ENCODE measurements at regions not wholly inside any gene's neighbourhood (a gene's known extent, or its start where the extent isn't known, plus 50 kb on each side); places are given as distances from the start of the nearest gene placed in this dataset.
"Not testable (repeated sequence)": the region's sequence is repeated elsewhere in the genome, so short reads cannot be mapped to it uniquely, and the experiment has no call there.

DNA sequence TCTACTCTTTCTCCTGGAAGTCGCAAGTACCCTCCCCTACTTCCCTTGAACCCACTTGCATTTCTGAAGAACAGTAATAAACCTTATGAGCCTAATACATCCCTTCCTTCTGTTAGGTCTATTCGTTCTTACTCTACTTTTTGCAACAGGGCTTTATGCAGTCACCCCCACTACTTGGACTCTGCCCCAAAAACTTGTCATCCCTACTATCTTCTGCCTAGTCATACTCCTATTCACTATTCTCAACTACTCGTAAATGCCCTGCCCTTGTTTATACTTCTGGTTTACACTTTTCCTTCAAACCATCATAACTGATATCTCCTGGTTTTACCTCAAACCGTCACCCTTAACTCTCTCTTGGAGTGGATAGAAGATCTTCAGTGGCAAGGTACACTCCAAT, 55.2 kb upstream of the SLIT2 start:
- no peak for DNase-seq

DNA sequence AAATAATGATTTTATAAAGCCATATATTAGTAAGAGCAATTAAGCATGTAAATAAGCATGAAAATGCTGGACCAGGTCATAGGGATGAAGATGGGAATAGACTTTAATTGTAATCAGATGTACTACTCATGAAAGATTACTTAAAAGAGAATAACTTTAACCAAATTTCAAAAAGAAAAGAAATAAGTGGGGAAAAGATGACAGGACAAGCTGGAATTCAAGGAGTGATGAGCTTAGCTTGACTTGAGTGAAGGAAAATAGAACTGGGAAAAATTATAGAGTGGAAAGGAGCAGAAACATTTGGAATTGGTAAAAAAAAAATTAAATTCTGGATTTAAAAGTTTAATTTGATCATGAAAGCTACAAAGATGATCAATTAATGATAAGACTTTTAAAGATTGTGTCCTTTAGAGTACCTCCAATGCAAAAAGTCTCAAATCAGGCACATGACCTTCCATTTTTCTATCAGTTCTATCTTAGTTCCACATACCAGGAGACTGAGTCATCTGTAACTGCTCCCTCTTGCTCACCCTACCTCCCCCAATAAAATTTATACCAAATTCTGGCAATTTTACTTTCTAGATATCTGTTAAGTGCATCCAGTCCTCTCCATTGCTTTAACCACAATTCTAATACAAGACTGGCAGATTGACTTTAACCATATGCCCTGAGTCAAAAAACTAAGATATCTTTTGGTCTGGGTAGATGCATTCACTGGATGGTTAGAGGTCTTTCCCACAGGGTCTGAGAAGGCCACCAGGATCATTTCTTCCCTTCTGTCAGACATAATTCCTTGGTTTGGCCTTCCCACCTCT, 56.4 kb upstream of the SLIT2 start:
- DNase-seq: no peak

DNA sequence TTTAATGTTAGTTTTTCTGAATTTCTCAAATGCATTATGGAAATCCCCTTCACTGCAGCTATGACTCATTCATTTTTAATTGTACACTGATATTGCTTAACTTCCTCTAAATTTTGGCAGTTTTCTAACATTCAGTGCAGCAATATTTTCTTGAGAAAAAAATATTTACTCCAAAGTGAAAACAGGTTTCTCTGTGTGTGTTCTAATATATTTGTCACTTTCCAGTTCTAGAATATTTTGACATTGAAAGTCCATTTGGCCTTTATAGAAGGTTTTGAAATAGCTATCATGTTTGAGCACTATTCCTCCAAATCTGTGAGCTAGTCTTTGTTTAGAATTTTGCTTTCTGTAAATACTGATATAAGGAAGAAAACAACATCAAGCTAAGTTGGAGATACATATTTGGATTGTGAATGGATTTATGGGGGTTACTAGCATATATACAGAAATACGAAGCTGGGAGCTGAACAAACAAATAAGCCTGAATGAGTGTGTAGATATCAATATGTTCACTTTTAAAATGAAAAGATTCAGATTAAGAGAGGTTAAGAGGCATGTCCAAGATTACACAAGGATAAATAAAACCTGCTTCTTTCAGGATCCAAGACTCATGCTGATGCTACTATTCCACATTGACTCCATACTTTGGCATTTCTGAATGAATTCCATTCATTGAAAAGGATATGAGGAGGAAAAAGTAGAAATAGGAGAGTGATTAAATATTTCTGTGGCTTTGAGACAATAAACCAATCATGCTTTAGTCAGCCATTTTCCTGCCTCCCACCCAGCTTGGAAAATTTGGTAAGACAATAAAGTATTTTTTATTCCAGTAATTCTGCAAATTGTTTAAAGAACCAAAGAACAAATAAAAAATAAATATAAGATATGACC, 57.3 kb upstream of the SLIT2 start:
- no peak for DNase-seq

DNA sequence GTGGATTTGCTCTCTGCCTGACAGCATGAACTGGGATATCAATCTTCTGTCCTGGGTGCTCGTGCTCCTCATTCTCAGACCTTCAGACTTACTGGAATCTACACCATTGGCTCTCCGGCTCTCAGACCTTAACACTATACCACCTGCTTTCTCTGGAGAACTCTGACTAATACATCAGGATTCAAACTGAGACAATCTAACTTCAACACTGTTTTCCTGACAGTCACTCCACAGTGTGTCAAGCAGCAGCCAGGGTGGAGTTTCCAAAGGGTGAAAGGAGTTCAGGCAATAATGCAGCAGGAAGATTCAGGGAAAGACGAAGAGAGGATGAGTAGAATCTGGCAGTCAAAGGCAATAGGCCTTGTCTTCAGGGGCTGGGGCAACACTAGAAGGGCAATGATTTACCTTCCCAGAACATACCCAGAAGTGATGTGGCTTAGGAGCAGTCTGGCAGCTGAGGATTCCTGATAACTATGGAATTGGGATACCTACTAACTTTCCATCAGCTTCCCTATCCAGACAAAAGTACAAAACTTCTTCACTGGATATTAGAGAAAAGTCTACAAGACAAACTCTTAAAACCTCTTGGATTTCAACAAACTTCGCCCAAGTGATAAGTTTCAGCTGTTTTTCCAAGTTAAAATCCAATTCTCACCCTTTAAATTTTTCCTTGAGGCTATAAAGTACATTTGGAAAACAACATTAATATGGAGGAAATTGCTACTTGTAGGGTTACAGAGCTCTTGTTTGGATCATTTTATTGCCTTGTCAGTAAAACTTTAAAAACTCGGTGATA, 58.4 kb upstream of the SLIT2 start:
- no peak for DNase-seq

DNA sequence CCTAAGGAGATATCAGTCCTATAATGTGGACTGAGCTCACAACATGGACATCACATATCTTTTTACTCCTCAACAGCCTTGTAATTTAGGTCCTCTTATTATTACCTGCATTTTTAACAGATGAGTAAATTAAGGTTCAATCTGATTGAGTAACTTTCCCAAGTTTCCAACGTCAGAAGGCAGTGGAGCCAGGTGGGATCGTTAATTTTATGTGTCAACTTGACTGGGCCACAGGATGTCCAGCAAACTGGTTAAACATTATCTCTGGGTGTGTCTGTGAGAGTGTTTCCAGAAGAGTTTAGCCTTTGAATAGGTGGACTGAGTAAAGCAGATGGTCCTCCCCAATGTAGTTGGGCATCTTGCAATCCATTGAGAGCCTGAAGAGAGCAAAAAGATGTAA, 59.0 kb upstream of the SLIT2 start:
- DNase-seq: no peak

DNA sequence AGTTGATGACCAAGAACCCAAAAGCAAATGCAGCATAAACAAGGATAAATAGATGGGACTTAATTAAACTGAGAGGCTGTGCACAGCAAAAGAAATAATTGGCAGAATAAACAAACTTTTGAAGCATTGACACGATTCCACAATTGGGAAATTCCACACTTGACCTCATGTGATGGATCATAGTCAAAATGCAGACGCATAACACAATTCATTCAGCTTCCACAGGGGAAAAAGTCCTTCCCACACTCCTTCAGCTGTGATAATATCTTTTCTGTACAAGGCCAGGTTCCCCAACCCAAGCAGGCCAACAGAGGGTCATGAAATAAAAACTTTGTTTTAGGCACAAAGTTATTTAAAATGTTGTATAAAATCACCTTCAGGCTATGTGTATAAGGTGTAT, 66.6 kb upstream of the SLIT2 start:
- no peak for DNase-seq

DNA sequence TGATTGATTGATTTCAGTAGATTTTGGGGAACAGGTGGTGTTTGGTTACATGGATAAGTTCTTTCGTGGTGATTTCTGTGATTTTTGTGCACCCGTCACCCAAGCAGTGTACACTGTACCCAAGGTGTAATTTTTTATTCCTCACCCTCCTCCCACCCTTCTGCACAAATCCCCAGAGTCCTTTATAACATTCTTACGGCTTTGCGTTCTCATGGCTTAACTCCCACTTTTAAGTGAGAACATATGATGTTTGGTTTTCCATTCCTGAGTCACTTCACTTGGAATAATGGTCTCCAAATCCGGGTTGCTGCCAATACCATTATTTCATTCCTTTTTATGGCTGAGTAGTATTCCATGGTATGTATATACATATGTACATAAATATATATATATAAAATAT, 68.6 kb upstream of the SLIT2 start:
- DNase-seq: not testable (repeated sequence)

DNA sequence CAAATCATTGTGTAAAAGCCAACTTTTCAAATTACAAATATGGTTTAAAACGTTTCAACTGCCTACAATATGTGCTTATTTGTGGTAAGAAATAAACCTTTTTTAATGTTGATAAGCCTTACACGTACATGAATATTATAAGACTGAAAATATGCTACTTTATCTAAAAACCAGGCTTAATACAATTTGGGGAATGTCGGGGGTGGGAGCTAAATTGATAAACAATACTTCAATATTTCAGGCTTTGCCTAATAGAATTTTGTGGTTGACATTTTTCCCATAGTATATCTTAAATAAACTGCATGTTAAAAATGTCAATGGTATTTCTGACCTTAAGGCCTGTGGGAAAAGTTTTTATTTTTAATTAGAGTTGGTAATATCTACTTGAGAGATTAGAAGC, 69.8 kb upstream of the SLIT2 start:
- no peak for DNase-seq

DNA sequence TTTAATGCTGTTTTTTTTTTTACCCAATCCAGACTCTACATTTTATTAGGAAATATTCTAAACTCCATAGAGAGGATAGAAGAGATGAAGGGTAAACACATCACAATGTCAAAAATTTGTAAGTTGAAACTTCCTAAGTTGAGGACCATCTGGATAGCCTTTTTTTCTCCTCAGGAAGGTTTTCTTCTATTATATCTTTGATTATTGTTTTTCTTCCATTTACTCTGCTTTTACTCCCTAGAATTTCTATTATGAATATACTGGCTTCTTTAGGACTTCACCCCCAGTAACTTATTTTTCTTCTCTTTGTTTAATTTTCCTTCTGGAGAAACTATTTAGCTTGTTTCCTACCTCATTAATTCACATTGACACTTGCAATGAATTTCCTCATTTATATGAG, 71.2 kb upstream of the SLIT2 start:
- DNase-seq: no peak

DNA sequence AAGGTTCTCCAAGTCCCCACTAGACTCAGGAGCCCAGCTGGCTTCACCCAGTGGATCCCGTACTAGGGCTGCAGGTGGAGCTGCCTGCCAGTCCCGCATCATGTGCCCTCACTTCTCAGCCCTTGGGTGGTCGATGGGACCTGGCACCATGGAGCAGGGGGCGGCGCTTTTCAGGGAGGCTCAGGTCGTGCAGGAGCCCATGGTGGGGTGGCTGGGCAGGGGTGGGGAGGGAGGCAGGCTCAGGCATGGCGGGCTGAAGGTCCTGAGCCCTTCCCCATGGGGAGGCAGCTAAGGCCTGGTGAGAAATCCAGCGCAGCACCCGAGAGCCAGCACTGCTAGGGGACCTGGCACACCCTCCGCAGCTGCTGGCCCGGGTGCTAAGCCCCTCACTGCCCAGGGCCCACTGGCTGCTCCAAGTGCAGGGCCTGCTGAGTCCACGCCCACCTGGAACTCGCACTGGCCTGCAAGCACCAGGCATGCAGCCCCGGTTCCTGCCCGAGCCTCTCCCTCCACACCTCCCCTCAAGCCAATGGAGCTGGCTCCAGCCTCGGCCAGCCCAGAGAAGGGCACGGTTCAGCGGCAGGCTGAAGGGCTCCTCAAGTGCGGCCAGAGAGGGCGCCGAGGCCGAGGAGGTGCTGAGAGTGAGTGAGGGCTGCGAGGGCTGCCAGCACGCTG, 72.7 kb upstream of the SLIT2 start:
- DNase-seq: no peak

DNA sequence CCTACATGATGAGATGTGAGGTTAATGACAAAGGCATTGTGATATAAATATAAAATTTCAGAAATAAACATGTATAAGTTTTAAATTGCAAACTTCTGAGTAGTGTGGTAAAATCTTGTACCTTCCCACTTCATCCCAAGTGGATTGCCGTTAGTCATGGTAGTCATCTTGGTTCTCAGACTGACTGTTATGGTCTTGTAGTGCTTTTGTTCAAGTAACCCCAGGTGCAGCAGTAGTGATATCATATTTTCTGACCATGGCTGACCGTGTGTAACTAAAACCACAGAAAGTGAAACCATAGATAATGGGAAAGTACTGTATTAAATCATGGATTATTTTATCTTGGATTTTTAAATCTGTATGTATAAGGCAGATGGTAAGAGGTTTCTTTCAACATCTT, 74.8 kb upstream of the SLIT2 start:
- no peak for DNase-seq

DNA sequence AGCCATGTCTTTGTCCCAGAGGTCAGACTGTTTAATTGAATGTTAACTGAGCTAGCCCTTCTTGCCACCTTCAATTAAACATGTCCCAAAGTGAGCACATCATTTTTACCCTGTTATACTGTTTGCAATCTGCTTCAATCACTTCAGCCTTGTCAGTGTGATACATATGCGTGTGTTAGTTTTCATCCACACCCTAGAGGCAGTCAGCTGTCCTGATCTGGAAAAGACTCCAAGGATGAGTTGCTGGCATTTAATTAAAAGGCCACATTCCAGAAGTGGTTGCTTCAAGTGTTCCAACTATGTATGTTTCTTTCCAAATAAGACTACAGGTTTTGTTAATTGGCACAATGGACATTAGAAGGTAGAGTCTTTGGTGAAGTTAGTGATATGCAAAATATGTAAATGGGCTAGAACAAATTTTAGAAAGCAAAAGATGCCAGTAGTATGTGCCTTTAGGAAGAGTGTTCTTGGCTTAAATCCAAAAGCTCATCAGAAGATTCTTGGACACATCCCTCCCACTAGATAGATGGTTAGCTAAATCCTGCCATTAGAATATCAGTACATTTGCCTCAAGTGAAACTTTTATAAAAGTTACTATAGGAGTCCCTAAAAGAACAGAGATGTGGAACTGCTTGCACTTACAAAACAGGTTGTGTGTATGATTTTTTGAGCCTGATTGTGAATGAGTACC, 79.5 kb upstream of the SLIT2 start:
- DNase-seq: no peak

DNA sequence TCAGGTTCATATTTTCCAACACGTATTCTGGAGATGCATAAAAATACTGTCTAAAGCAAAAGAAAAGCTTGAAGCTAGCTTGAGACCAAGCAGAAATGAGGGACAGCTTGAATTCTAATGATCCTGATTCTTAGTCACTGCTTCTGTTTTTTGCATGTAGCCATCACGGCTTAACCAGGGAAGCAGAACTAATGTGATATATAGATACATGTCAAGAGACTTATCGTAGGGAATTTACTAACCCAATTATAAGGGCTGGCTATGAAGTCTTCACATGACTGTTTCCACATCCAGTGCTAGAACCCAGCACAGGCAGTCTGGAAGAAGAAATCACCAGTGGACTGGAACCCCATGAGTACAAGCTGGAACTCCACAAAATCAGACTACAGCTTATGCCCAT, 85.2 kb upstream of the SLIT2 start:
- DNase-seq: no peak

DNA sequence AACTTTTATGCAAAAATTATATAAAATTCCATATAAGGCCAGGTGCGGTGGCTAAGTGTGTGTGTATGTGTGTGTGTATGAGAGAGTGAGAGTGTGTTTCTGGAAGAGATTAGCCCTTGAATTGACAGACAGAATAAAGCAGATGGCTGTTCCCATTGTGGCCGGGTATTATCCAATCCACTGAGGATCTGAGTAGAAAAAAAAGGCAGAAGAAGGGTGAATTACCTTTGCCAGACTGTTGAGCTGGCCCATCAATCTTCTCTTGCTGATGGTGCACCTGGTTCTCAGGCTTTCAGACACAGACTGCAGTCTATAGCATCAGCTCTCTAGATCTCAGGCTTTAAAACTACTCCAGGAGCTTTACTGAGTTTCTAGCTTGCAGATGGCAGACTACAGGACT, 92.2 kb upstream of the SLIT2 start:
- no peak for DNase-seq

DNA sequence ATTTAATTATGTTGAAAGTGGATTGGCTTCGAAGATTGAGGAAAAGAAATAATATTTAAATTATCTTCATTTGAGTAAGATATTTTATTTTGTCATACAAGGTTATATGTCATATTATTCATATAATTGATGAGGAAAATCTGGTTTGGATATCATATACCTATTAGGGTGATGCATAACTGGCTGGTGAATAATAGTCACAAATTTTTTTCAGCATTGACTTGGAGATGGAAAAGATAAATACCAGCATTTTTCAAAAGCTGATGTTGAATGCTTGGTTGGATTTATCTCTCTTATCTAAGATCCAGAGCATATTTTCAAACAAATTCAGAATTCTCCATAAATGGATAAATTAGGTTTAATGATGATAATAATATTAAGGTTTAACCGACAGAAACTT, 93.5 kb upstream of the SLIT2 start:
- no peak for DNase-seq

DNA sequence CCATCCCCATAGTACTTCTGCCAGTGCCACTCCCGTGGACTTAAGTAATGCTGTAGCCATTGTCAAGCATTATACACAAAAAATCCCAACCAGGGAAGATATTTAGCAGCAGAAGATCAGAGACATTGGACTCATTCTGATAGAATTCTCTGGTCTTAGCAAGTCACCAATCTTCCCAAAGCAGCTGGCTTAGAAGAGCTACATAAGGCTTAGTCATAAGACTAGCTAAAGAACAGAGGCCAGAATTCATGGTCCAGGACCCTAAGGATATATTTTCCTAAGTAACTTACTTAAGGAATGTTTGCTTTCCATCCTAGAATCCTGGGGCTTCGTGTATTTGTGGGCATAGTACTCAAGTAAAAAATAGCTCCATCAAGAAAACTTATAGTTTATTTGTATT, 100.3 kb upstream of the SLIT2 start:
- no peak for DNase-seq

DNA sequence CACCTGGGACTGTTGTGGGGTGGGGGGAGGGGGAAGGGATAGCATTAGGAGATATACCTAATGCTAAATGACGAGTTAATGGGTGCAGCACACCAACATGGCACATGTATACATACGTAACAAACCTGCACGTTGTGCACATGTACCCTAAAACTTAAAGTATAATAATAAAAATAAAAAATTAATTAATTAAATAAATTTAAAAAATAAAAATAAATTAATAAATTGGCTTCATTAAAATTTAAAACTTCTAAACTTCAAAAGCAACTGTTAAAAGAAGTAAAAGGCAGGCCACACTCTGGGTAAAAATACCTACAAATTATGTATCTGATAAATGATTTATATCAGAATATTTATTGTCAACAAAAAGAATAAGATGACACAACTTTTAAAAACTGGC, 102.6 kb upstream of the SLIT2 start:
- not testable (repeated sequence) for DNase-seq

DNA sequence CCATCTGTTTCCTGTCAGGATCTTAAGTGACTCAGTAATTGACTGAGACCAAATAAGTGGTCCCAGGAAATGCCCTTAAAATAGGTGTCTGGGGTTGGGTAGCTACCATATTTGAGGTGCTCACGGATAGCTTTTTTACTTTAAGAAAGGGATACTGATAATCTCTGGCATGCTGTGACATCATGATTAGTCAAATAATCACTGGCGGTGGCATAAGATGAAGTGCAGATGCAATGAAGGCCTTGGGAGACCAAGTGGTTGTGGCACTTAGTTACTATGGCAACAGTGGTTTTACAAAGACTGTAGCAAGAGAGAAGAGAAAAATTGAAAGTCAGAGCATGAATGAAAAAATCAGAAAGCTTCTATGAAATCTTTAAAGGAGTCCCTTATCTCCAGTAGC, 114.5 kb upstream of the SLIT2 start:
- DNase-seq: no peak

DNA sequence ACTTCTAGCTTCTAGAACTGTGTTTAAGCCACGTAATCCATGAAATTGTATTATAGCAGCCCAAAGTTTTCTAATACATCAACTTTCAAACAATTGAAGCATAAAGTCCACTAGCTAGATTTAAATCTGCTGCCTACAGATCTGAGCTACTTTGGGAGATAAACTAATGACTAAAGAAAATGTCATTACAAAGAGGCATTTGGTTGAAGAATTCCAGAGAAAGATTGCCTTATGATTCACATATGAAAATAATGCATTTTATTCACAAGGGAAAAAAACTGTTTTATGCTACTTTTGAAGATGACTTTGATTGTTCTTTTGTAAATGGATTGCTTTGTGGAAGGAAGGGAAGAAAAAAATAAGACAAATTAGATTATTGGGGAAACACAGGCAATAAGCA, 124.1 kb upstream of the SLIT2 start:
- DNase-seq: no peak

DNA sequence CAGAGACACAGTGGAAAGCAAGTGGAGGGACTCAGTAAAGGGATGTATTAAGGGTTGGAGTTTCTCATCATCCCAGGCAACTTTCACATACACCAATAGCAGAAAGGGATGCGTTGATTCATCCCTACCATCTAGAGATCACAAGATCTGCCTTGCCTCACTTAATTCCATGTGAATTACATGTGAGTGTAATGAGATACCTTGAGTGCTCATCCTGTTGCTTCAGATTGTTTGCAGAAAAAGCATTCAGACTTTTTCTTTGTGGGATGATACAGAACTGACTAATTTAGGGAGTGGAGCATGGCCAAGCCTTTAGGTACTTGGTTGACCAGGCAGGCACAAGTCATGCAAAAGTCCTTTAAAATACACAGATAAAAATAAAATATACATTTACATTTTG, 124.8 kb upstream of the SLIT2 start:
- no peak for DNase-seq

DNA sequence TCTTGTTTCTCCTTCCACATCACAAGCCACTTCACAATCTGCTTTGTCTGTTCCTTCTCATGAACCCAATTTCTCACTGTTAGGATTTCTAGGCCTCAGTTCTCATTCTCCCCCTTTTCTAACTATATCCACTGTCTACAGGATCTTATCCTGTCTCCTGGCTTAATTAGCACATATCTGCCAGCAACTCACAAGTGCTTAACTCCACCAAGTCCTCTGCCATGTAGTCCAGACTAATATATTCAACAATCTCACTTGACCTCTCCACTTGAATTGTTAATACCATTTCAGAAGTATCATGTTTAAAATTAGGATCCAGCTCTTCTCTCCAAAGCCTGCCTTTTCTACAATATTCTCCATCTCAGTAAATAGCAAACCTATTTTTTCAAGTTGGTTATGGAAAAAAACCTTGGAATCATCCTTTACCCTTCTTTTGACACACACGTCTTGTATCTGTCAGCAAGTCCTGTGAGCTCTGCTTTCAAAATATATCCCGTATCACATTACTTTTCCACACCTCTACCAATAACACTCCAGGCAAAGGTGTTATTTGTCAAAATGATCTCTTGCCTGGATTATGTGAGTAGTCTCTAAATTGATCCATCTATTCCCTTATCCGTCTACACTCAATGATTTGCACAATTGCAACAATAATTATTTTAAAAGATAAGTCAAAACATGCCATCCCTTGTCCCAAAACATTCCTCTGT, 127.2 kb upstream of the SLIT2 start:
- DNase-seq: no peak
